Breast epithelium (tissue), 4 donors: ENCODE measurements at regions not wholly inside any gene's neighbourhood (a gene's known extent, or its start where the extent isn't known, plus 50 kb on each side); places are given as distances from the start of the nearest gene placed in this dataset.

ENCODE experiments used
- DNase-seq, 2 donors: peaks; one replicate each; pipeline ENCODE4 v3.0.0-alpha.2; 2019; ENCODE audit warnings: low spot score in 2 of 2
- H3K27ac ChIP-seq, 2 donors: fragments of 200-600 bp; sonication (generic) in 1 of 2; one replicate each; pipeline ENCODE4 v1.5.1; 2016 to 2019; ENCODE audit warnings: mild to moderate bottlenecking in 1 of 2
- H3K27me3 ChIP-seq, 2 donors: fragments of 200-600 bp; sonication (generic) in 1 of 2; one replicate each; pipeline versions ENCODE4 v1.5.1 to v1.6.0; 2017 to 2019; ENCODE audit warnings: control low read depth in 1 of 2, mild to moderate bottlenecking in 1 of 2
- H3K36me3 ChIP-seq: fragments of 200-600 bp; one replicate; pipeline ENCODE4 v1.5.1; 2019
- H3K4me1 ChIP-seq, 2 donors: fragments of 200-600 bp; sonication (generic); one replicate each; pipeline ENCODE4 v1.5.1; 2016 to 2019; ENCODE audit warnings: control low read depth in 1 of 2
- H3K4me3 ChIP-seq, 3 donors: fragments of 200-600 bp; sonication (generic); 1 replicate in 2 of 3; 2 replicates in 1 of 3; pipeline ENCODE4 v1.5.1; 2016 to 2019; ENCODE audit warnings: mild to moderate bottlenecking in 3 of 3, moderate library complexity in 2 of 3
- H3K9me3 ChIP-seq, 2 donors: fragments of 200-600 bp; sonication (generic) in 1 of 2; one replicate each; pipeline ENCODE4 v1.5.1; 2016 to 2019; ENCODE audit warnings: control low read depth in 1 of 2
- CTCF ChIP-seq, 3 donors: fragments of 450-650 bp; IDR thresholded peaks; one replicate each; pipeline ENCODE4 v1.5.1; 2016 to 2017; ENCODE audit warnings: antibody characterized with exemption in 3 of 3, mild to moderate bottlenecking in 3 of 3, moderate library complexity in 3 of 3
- POLR2A ChIP-seq: fragments of 450-650 bp; IDR thresholded peaks from one replicate; pipeline ENCODE4 v1.6.1; 2016; ENCODE audit warnings: antibody characterized with exemption, mild to moderate bottlenecking, moderate library complexity
- POLR2AphosphoS5 ChIP-seq, 3 donors: sonication (generic); formaldehyde crosslinking; IDR thresholded peaks; one replicate each; pipeline ENCODE4 v1.6.1; 2017; ENCODE audit warnings: antibody characterized with exemption in 3 of 3
- intact Hi-C: fragments of 100-400 bp; cut with DNase I; formaldehyde crosslinking; loops from one replicate; pipeline ENCODE4 v1.15.1; 2023; ENCODE audit warnings: low total_unique reads

GRCh38 chr7:110157631-110158362 is 933.1 kb upstream of the LRRN3 start:
- Histone ChIP-seq H3K36me3 (no peaks in the 10 kb centered on the region), H3K9me3 (no peaks in the 10 kb centered on the region), H3K4me1 (no peaks in the 10 kb centered on the region), H3K4me3 (no peak overlapping the region), H3K27ac (no peak overlapping the region), H3K27me3 (no peaks in the 10 kb centered on the region)
- DNase-seq, result no peak
- TF ChIP-seq POLR2AphosphoS5 (IDR thresholded peaks at IDR 0.05) (no peak), CTCF (IDR thresholded peaks at IDR 0.05) (no peak), POLR2A (no peak)
- intact Hi-C loops, result no loop called here

- no peaks in the 10 kb centered on the region for H3K36me3 ChIP-seq
- no peaks in the 10 kb centered on the region for H3K27me3 ChIP-seq
- H3K9me3 ChIP-seq, result no peaks in the 10 kb centered on the region
- H3K4me3 ChIP-seq, result no peak overlapping the region
- no peaks in the 10 kb centered on the region for H3K4me1 ChIP-seq
- no peak for DNase-seq
- intact Hi-C loops, result no loop called here
- no peak for TF ChIP-seq POLR2A
- TF ChIP-seq CTCF (IDR thresholded peaks at IDR 0.05), result no peak
- TF ChIP-seq POLR2AphosphoS5 (IDR thresholded peaks at IDR 0.05), result no peak
- H3K27ac ChIP-seq, result no peak overlapping the region
Measured at GRCh38 chr7:110168010-110168409, 922.9 kb upstream of the LRRN3 start.

- Histone ChIP-seq H3K27ac (no peak overlapping the region), H3K27me3 (no peaks in the 10 kb centered on the region), H3K36me3 (no peaks in the 10 kb centered on the region), H3K4me1 (no peaks in the 10 kb centered on the region), H3K4me3 (no peak overlapping the region), H3K9me3 (no peaks in the 10 kb centered on the region)
- no peak for TF ChIP-seq POLR2A
- TF ChIP-seq POLR2AphosphoS5 (IDR thresholded peaks at IDR 0.05), result no peak
- TF ChIP-seq CTCF (IDR thresholded peaks at IDR 0.05), result no peak
- intact Hi-C loops, result no loop called here
- DNase-seq, result no peak
Measured at GRCh38 chr7:110170841-110171240, 920.1 kb upstream of the LRRN3 start.

- Histone ChIP-seq H3K4me3 (no peak overlapping the region), H3K27me3 (no peaks in the 10 kb centered on the region), H3K36me3 (no peaks in the 10 kb centered on the region), H3K4me1 (no peaks in the 10 kb centered on the region), H3K9me3 (no peaks in the 10 kb centered on the region), H3K27ac (no peak overlapping the region)
- TF ChIP-seq POLR2AphosphoS5 (IDR thresholded peaks at IDR 0.05), result no peak
- no peak for DNase-seq
- intact Hi-C loops, result no loop called here
Measured at GRCh38 chr7:110177463-110177862, 913.5 kb upstream of the LRRN3 start.

- intact Hi-C loops, result no loop called here
- TF ChIP-seq POLR2AphosphoS5 (IDR thresholded peaks at IDR 0.05) (no peak), POLR2A (no peak), CTCF (IDR thresholded peaks at IDR 0.05) (no peak)
- H3K4me3 ChIP-seq, result no peak overlapping the region
Measured at GRCh38 chr7:110179037-110179436, 911.9 kb upstream of the LRRN3 start.

More at GRCh38 chr7:110179037-110179436, 911.9 kb upstream of the LRRN3 start:
- Histone ChIP-seq H3K9me3 (no peaks in the 10 kb centered on the region), H3K4me1 (no peaks in the 10 kb centered on the region), H3K36me3 (peaks cover 4% of the 10 kb centered on the region), H3K27me3 (no peaks in the 10 kb centered on the region), H3K27ac (no peak overlapping the region)
- no peak for DNase-seq
